ENCODE measurements at regions not wholly inside any gene's neighbourhood (a gene's known extent, or its start where the extent isn't known, plus 50 kb on each side); places are given as distances from the start of the nearest gene placed in this dataset.

DNA sequence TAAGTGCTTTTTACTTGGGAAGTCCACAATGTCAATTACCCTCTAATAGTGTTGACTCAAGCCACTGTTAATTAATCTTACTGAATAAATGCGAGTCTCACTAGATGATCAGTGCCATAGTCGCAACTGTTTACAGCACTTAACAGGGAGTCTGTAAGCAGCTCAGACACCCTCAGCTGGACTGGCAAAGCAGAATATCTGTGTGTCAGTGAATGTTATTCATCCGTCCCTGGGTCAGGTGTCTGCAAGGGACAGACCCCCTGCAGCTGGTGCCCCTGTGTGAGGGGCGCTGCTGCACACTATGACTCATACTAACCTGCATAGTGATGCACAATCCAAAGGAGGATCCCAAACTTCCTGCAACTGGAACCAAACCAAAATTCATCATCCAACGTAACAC lies 306.5 kb downstream of the HHIPL2 start:
- DNase-seq (ENCODE audit: extremely low spot score): no peak
- CTCF ChIA-PET: no interaction called here
- TF ChIP-seq, protein P1, sequence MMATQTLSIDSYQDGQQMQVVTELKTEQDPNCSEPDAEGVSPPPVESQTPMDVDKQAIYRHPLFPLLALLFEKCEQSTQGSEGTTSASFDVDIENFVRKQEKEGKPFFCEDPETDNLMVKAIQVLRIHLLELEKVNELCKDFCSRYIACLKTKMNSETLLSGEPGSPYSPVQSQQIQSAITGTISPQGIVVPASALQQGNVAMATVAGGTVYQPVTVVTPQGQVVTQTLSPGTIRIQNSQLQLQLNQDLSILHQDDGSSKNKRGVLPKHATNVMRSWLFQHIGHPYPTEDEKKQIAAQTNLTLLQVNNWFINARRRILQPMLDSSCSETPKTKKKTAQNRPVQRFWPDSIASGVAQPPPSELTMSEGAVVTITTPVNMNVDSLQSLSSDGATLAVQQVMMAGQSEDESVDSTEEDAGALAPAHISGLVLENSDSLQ (IDR thresholded peaks at IDR 0.05): no peak
- TF ChIP-seq HDGF (IDR thresholded peaks at IDR 0.05; ENCODE audit: borderline replicate concordance) (no peak), FOXM1 (IDR thresholded peaks at IDR 0.05; ENCODE audit: borderline replicate concordance) (no peak), ELF4 (IDR thresholded peaks at IDR 0.05) (no peak), ZNF384 (IDR thresholded peaks at IDR 0.05) (no peak), ARNT (IDR thresholded peaks at IDR 0.05) (no peak), LEF1 (IDR thresholded peaks at IDR 0.05; ENCODE audit: borderline replicate concordance) (no peak), SUZ12 (IDR thresholded peaks at IDR 0.05) (no peak), FOXA1 (IDR thresholded peaks at IDR 0.05) (no peak), FOXK2 (IDR thresholded peaks at IDR 0.05) (no peak), BHLHE40 (IDR thresholded peaks at IDR 0.05; ENCODE audit: borderline replicate concordance) (no peak), SP1 (IDR thresholded peaks at IDR 0.05) (no peak), TARDBP (IDR thresholded peaks at IDR 0.05) (no peak), L3MBTL2 (conservative IDR thresholded peaks at IDR 0.05) (no peak), CTBP1 (IDR thresholded peaks at IDR 0.05; ENCODE audit: borderline replicate concordance) (no peak)
- POLR2A ChIA-PET: no interaction called here

DNA sequence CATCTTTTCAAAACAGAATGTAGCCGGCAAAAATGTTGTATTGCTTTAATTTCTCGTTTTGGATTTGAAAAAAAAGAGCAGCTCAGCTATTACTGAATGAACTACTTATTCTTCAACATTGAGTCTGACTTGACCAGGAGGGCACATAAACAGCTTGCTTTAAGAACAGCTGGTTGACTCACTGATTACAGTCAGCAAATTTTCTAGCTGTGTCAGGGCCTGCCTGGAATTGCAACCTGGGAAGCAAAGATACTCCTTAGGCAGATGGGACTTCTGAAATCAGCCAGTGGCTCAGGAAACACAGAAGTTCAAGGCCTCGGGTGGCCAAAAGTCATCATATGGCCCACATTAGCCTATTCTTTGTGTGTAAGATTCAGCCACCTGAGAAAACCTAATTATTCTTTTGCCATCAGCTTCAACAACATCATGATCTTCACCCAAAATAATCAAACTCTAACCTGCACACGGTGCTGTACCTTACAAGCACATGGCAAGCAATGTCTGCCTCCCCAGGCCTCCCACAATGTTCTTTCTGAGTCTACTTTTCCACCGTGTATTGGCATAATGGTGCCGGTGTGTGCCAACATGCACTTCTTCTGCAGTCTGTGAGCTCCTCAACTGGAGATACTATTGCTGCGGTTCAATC lies 307.2 kb downstream of the HHIPL2 start:
- CTCF ChIA-PET: interaction anchor here (0.9 kb wide), 1 partner anchor 29 kb away, joined by 3 read pairs; no protein-coding TSS in a partner anchor
- TF ChIP-seq LEF1 (IDR thresholded peaks at IDR 0.05; ENCODE audit: borderline replicate concordance): no peak
- no peak for TF ChIP-seq CTBP1 (IDR thresholded peaks at IDR 0.05; ENCODE audit: borderline replicate concordance)
- no peak for TF ChIP-seq TARDBP (IDR thresholded peaks at IDR 0.05)
- no peak for TF ChIP-seq ARNT (IDR thresholded peaks at IDR 0.05)
- TF ChIP-seq BHLHE40 (IDR thresholded peaks at IDR 0.05; ENCODE audit: borderline replicate concordance): no peak
- no peak for TF ChIP-seq NFRKB (IDR thresholded peaks at IDR 0.05)
- TF ChIP-seq SP1 (IDR thresholded peaks at IDR 0.05): no peak
- TF ChIP-seq L3MBTL2 (conservative IDR thresholded peaks at IDR 0.05): no peak
- no peak for TF ChIP-seq FOXK2 (IDR thresholded peaks at IDR 0.05)
- POLR2A ChIA-PET: no interaction called here
- no peak for DNase-seq (ENCODE audit: extremely low spot score)

DNA sequence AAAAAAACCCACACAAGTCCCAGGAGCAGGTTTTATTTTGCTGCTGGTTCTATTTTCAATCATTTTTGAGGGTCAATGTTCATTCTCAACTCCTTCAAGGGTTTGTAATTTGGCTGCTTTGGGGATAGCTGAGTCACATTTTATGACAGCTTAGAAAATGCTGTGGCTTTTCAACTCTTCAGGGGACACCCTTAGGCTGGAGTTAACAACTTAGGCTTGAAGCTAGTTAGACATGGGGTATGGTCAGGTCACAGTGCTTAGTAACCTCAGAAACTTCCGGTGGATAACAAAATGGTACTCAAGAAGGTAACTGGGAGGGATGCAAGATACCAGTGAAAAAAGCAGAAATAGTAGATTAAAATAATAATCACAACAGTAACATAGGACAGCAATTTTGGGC lies 308.8 kb downstream of the HHIPL2 start:
- CTCF ChIA-PET: no interaction called here
- no peak for TF ChIP-seq FOXK2 (IDR thresholded peaks at IDR 0.05)
- no peak for TF ChIP-seq ELF4 (IDR thresholded peaks at IDR 0.05)
- no peak for TF ChIP-seq CTBP1 (IDR thresholded peaks at IDR 0.05; ENCODE audit: borderline replicate concordance)
- TF ChIP-seq L3MBTL2 (conservative IDR thresholded peaks at IDR 0.05): no peak
- no peak for TF ChIP-seq NFRKB (IDR thresholded peaks at IDR 0.05)
- TF ChIP-seq ARNT (IDR thresholded peaks at IDR 0.05): no peak
- no peak for TF ChIP-seq HDGF (IDR thresholded peaks at IDR 0.05; ENCODE audit: borderline replicate concordance)
- no peak for TF ChIP-seq TARDBP (IDR thresholded peaks at IDR 0.05)
- TF ChIP-seq SP1 (IDR thresholded peaks at IDR 0.05): no peak
- no peak for TF ChIP-seq SUZ12 (IDR thresholded peaks at IDR 0.05)
- TF ChIP-seq, protein P1 (IDR thresholded peaks at IDR 0.05): no peak
- TF ChIP-seq FOXA1 (IDR thresholded peaks at IDR 0.05): no peak
- no peak for TF ChIP-seq LEF1 (IDR thresholded peaks at IDR 0.05; ENCODE audit: borderline replicate concordance)
- no peak for TF ChIP-seq FOXM1 (IDR thresholded peaks at IDR 0.05; ENCODE audit: borderline replicate concordance)
- no peak for DNase-seq (ENCODE audit: extremely low spot score)
- POLR2A ChIA-PET: no interaction called here

DNA sequence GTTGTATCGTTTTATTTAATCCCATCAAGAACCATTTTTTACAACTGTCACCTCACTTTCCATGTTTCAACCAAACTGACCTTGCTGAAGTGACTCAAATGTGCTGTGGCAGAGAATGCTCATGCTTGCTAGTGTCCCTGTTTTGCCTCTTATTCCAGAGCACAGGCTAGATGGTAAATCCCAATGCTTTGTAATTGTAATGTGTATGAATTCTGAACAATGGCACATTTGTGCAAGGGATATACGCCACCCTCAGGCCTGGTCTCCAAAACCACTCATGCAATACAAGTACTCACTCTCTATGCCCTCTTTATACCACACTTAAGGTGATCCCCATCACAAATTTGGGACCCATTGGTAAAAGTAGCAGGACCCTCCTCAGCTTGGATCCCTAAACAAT lies 313.6 kb downstream of the HHIPL2 start:
- no peak for TF ChIP-seq SUZ12 (IDR thresholded peaks at IDR 0.05)
- no peak for TF ChIP-seq SP1 (IDR thresholded peaks at IDR 0.05)
- no peak for TF ChIP-seq FOXM1 (IDR thresholded peaks at IDR 0.05; ENCODE audit: borderline replicate concordance)
- TF ChIP-seq ELF4 (IDR thresholded peaks at IDR 0.05): no peak
- ChIA-PET POLR2A (no interaction called here), CTCF (interaction anchor here (1.0 kb wide), 1 partner anchor 13 kb away, joined by 3 read pairs; no protein-coding TSS in a partner anchor)
- DNase-seq (ENCODE audit: extremely low spot score): no peak

DNA sequence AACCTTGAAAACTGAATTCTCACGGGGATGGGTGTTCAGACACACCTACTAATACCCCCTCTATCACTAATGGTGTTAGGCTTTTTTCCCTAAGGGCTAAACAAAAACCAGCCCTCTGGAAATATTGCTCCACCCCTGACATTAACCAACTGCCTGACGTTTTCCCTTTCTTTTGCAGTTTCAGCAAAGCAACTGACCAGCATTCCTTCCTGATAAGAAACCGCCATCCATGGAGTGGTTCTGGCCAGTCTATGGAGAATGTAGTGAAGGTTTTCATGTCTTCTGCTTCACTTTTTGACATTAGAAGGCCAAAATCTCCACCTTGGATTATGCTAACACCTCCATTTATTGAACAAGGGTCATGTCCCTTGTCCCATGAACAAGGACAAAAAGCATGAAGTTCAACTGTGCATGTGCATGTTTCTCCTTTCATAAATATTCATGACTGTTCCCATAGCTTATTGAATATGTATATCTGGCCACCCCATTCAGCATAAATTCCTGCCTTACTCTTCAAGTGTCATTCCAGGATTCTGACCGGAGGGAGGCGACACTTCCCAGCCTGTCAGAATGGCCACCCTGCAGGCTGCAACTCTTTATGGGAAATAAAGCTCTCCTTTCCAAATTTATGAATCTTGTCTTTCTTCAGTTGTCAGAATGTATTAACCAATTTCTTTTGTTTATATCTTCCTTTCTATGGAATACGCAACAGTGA lies 314.3 kb downstream of the HHIPL2 start:
- no peak for TF ChIP-seq L3MBTL2 (conservative IDR thresholded peaks at IDR 0.05)
- TF ChIP-seq SP1 (IDR thresholded peaks at IDR 0.05): no peak
- TF ChIP-seq SUZ12 (IDR thresholded peaks at IDR 0.05): no peak
- TF ChIP-seq HDGF (IDR thresholded peaks at IDR 0.05; ENCODE audit: borderline replicate concordance): no peak
- no peak for TF ChIP-seq NFRKB (IDR thresholded peaks at IDR 0.05)
- TF ChIP-seq FOXM1 (IDR thresholded peaks at IDR 0.05; ENCODE audit: borderline replicate concordance): no peak
- no peak for TF ChIP-seq ZNF384 (IDR thresholded peaks at IDR 0.05)
- no peak for TF ChIP-seq FOXA1 (IDR thresholded peaks at IDR 0.05)
- TF ChIP-seq TARDBP (IDR thresholded peaks at IDR 0.05): no peak
- no peak for TF ChIP-seq LEF1 (IDR thresholded peaks at IDR 0.05; ENCODE audit: borderline replicate concordance)
- TF ChIP-seq, protein P1 (IDR thresholded peaks at IDR 0.05): no peak
- no peak for TF ChIP-seq BHLHE40 (IDR thresholded peaks at IDR 0.05; ENCODE audit: borderline replicate concordance)
- no peak for DNase-seq (ENCODE audit: extremely low spot score)
- ChIA-PET CTCF (interaction anchor here (1.0 kb wide), 1 partner anchor 13 kb away, joined by 3 read pairs; no protein-coding TSS in a partner anchor), POLR2A (no interaction called here)

DNA sequence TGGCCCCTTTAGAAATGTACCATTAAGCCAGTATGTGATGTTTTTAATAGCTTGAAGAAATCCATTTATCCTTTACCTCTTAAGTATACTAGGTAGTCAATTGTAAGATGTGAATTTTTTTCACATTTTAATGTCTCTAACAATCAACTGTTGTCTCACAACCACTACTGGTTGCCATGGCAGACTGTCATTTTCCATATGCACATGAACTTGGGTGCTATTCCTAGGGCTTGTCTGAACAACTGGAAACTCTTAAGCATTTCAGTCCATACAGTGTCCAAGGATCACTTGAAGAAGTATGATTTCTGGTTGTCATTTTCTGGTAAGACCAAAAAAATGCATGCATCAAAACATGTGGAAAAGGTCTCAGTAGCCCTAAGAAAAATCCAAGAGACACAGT lies 315.1 kb downstream of the HHIPL2 start:
- DNase-seq (ENCODE audit: extremely low spot score): no peak
- ChIA-PET CTCF (no interaction called here), POLR2A (no interaction called here)
- TF ChIP-seq SUZ12 (IDR thresholded peaks at IDR 0.05): no peak
- TF ChIP-seq ZNF384 (IDR thresholded peaks at IDR 0.05): no peak
- no peak for TF ChIP-seq TARDBP (IDR thresholded peaks at IDR 0.05)
- TF ChIP-seq ARNT (IDR thresholded peaks at IDR 0.05): no peak
- no peak for TF ChIP-seq CTBP1 (IDR thresholded peaks at IDR 0.05; ENCODE audit: borderline replicate concordance)
- no peak for TF ChIP-seq BHLHE40 (IDR thresholded peaks at IDR 0.05; ENCODE audit: borderline replicate concordance)
- no peak for TF ChIP-seq LEF1 (IDR thresholded peaks at IDR 0.05; ENCODE audit: borderline replicate concordance)
- TF ChIP-seq FOXA1 (IDR thresholded peaks at IDR 0.05): no peak
- no peak for TF ChIP-seq HDGF (IDR thresholded peaks at IDR 0.05; ENCODE audit: borderline replicate concordance)
- TF ChIP-seq, protein P1 (IDR thresholded peaks at IDR 0.05): no peak
- no peak for TF ChIP-seq L3MBTL2 (conservative IDR thresholded peaks at IDR 0.05)
- TF ChIP-seq FOXK2 (IDR thresholded peaks at IDR 0.05): no peak
- TF ChIP-seq ELF4 (IDR thresholded peaks at IDR 0.05): no peak
